ENCODE measurements at regions not wholly inside any gene's neighbourhood (a gene's known extent, or its start where the extent isn't known, plus 50 kb on each side); places are given as distances from the start of the nearest gene placed in this dataset.

DNA sequence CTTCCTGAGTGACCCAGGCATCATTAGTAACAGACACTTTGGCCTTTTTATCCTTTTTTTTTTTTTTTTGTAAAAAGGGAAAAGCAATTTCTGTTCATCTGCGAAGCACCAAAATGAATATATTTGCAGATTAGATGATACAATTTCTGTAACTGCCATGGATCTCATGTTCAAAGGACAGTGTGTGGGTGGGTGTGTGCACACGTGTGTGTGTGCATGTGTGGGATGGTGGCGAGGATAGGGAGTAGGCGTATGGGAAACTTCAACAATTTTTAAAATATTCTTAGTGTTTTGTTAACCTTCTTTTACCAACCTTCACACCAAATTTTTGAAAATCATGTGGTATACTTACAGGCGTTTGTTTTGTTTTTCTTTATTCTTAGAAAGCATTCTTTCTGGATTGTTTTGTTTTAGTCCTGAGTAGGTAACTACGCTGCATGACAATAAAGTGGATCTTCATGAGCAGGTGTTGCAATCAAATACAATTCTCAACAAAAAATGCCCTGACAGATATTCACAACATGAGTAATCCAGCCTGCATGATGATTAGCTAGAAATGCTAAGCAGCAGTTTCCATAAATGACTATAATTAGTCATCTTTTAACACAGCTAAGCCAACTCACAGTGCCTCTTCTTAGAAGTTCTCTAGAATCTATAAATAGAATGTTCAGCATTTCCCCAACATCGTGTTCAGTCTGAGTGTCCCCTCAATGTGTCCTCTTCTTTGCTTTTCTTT is 53.5 kb upstream of the RMDN2 start:
- intact Hi-C loops (cut with DNase I), result loop anchor here (2.0 to 10.0 kb wide), 2 partner anchors 13 to 217 kb away; no protein-coding TSS in a partner anchor

DNA sequence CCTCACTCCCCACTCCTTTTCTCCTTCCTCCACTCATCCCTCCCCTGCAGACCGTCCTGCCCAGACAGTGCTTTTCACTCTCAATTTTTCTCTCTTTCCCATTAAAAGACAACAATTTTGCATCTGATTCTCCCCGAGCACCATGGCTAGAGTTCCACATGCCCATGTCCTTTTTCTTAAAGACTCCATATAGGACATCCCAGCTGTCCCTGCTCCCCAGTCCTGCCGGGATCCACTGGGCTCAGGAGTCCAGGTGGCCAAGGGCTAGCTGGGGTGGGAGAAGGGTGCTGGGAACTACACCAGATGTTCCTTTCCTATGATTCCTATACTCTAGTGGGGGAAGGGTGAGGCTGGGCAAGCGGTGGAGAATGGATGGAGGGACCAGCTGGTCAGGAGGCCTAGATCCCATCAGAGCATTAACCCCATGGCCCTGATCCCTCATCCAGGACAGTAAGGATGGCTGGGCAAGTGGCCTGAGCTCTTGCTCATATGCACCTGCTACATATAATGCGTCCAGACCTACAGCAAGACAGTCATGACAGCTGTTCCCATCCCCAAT is 52.8 kb upstream of the RMDN2 start:
- intact Hi-C loops (cut with DNase I), result loop anchor here (2.0 to 10.0 kb wide), 2 partner anchors 13 to 217 kb away; no protein-coding TSS in a partner anchor
- DNase-seq (ENCODE audit: low spot score), result no peak

More for the DNA sequence above, 53.5 kb upstream of the RMDN2 start:
- no peak for DNase-seq (ENCODE audit: low spot score)

DNA sequence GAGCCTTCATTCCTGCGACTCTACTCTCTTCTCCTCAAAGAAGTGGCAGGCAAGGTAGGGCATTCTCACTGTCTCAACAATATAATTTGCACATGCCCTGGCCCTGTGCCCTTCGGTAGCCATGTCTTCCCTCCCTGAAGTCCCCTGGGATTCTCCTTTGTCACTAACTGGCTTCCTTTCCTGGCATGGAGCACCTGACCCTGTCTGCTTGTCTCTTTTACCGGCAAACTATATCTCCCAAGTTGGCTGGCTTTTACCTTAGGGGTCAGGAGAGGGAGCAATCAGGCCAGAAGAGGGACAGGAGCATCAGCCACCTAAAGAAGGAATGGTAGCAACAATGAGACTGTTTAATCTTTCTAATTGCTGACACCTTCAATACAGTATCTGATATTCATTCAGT is 51.9 kb upstream of the RMDN2 start:
- intact Hi-C loops (cut with DNase I), result loop anchor here (2.0 to 10.0 kb wide), 2 partner anchors 14 to 218 kb away; no protein-coding TSS in a partner anchor
- no peak for DNase-seq (ENCODE audit: low spot score)

DNA sequence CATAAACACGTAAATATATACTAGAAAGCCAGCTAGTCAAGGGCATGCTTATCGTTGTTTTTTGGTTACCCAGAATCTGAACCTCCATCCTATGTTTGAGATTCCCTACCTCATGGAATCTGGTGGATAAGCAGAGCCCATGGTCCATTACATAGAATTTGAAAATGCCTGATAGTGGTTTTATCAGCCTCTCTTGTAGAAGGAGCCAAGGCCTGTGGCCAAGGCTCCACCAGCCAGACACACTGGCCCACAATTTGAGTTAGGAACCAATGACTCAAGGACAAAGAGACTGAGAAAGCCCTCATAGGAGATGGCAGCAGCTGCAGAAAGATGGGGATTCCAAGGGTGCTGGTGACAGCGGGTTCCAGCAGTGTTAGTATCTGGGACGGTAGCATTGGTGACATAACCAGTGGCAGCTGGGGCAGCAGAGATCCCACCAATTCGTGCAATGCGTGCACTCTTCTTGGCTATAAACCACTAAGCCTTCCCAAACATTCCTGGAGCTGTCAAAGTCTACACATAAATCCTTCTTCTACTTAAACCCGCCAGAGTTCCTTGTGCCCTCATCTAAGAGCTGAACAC is 51.2 kb upstream of the RMDN2 start:
- intact Hi-C loops (cut with DNase I), result loop anchor here (2.0 to 10.0 kb wide), 2 partner anchors 15 to 219 kb away; no protein-coding TSS in a partner anchor

DNA sequence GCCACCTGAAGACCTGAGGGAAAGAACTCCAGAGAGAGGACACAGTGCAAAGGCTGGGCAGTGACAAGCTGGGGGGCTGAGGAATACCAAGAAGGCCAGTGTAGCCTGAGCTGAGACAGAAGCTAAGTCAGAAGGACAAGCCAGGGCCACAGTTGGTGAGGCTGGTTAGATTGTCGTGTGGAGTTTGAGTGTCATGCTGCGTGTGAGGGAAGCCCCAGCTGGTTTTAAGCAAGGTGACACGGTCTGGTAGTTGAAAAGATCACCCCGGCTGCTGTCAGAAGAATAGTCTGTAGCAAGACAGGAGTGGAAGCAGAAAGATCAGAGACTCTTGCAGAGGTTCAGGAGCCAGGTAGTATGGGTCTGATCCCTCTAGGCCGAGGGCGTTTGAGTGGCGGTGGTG is 50.6 kb upstream of the RMDN2 start:
- intact Hi-C loops (cut with DNase I), result loop anchor here (10.0 kb wide), 1 partner anchor 220 kb away; no protein-coding TSS in a partner anchor
- DNase-seq (ENCODE audit: low spot score), result no peak

More for the DNA sequence above, 51.2 kb upstream of the RMDN2 start:
- no peak for DNase-seq (ENCODE audit: low spot score)
